ENCODE measurements at regions not wholly inside any gene's neighbourhood (a gene's known extent, or its start where the extent isn't known, plus 50 kb on each side); places are given as distances from the start of the nearest gene placed in this dataset.

GRCh38 chr2:194014639-194015038 lies 1642.4 kb upstream of the SLC39A10 start:
- no peak for DNase-seq (ENCODE audit: low spot score)

- DNase-seq (ENCODE audit: low spot score) = no peak
These were observed 1652.3 kb upstream of the SLC39A10 start for GRCh38 chr2:194004590-194005206.

GRCh38 chr2:194003911-194004310 lies 1653.1 kb upstream of the SLC39A10 start:
- DNase-seq (ENCODE audit: low spot score) = no peak

- no peak for DNase-seq (ENCODE audit: low spot score)
These were observed 1654.2 kb upstream of the SLC39A10 start for GRCh38 chr2:194002699-194003368.

GRCh38 chr2:193990868-193991267 lies 1666.2 kb upstream of the SLC39A10 start:
- no peak for DNase-seq (ENCODE audit: low spot score)

GRCh38 chr2:193989645-193990044 lies 1667.4 kb upstream of the SLC39A10 start:
- no peak for DNase-seq (ENCODE audit: low spot score)

- DNase-seq (ENCODE audit: low spot score) = no peak
These were observed 1668.2 kb upstream of the SLC39A10 start for GRCh38 chr2:193988784-193989183.

GRCh38 chr2:193985272-193985671 lies 1671.8 kb upstream of the SLC39A10 start:
- DNase-seq (ENCODE audit: low spot score) = no peak

- DNase-seq (ENCODE audit: low spot score) = no peak
These were observed 1676.4 kb upstream of the SLC39A10 start for GRCh38 chr2:193980599-193980998.

- no peak for DNase-seq (ENCODE audit: low spot score)
These were observed 1683.2 kb upstream of the SLC39A10 start for GRCh38 chr2:193973781-193974180.

- DNase-seq (ENCODE audit: low spot score) = no peak
These were observed 1690.4 kb upstream of the SLC39A10 start for GRCh38 chr2:193966590-193966989.

- no peak for DNase-seq (ENCODE audit: low spot score)
These were observed 1691.8 kb upstream of the SLC39A10 start for GRCh38 chr2:193965263-193965662.

GRCh38 chr2:193963472-193964119 lies 1693.4 kb upstream of the SLC39A10 start:
- DNase-seq (ENCODE audit: low spot score) = peak; percentile 67

GRCh38 chr2:193946806-193947205 lies 1710.2 kb upstream of the SLC39A10 start:
- DNase-seq (ENCODE audit: low spot score) = no peak

GRCh38 chr2:193943406-193943960 lies 1713.5 kb upstream of the SLC39A10 start:
- no peak for DNase-seq (ENCODE audit: low spot score)

GRCh38 chr2:193935114-193935513 lies 1721.9 kb upstream of the SLC39A10 start:
- no peak for DNase-seq (ENCODE audit: low spot score)

GRCh38 chr2:193929131-193929530 lies 1727.9 kb upstream of the SLC39A10 start:
- no peak for DNase-seq (ENCODE audit: low spot score)

GRCh38 chr2:193907561-193907960 lies 1712.8 kb upstream of the TMEFF2 start:
- DNase-seq (ENCODE audit: low spot score) = no peak

GRCh38 chr2:193900292-193900691 lies 1705.6 kb upstream of the TMEFF2 start:
- DNase-seq (ENCODE audit: low spot score) = no peak

- no peak for DNase-seq (ENCODE audit: low spot score)
These were observed 1700.5 kb upstream of the TMEFF2 start for GRCh38 chr2:193895226-193895625.

GRCh38 chr2:193894081-193894480 lies 1699.3 kb upstream of the TMEFF2 start:
- no peak for DNase-seq (ENCODE audit: low spot score)

- no peak for DNase-seq (ENCODE audit: low spot score)
These were observed 1696.3 kb upstream of the TMEFF2 start for GRCh38 chr2:193891023-193891422.

GRCh38 chr2:193885419-193885818 lies 1690.7 kb upstream of the TMEFF2 start:
- no peak for DNase-seq (ENCODE audit: low spot score)
